CD14-positive monocyte (primary cell): ENCODE measurements at regions not wholly inside any gene's neighbourhood (a gene's known extent, or its start where the extent isn't known, plus 50 kb on each side); places are given as distances from the start of the nearest gene placed in this dataset.

Source experiments
- DNase-seq, 3 donors: peaks; one replicate each; pipeline ENCODE4 v3.0.0-alpha.2; 2011 to 2022
- H2AFZ ChIP-seq: 2 replicates; pipeline ENCODE4 v1.6.0; 2012; ENCODE audit warnings: mild to moderate bottlenecking, low read depth, low read length, inconsistent platforms; ENCODE audit not compliant: insufficient read depth, poor library complexity, severe bottlenecking
- H3K27ac ChIP-seq, 2 donors: 1 replicate in 1 of 2; 2 replicates in 1 of 2; pipeline ENCODE4 v1.5.1; 2012 to 2013; ENCODE audit warnings: low read length in 2 of 2, control low read depth in 1 of 2, inconsistent platforms in 1 of 2, low read depth in 1 of 2, mild to moderate bottlenecking in 1 of 2
- H3K27me3 ChIP-seq, 2 donors: one replicate each; pipeline versions ENCODE4 v1.6.0 to v1.6.1; 2011 to 2013; ENCODE audit warnings: low read length in 2 of 2; ENCODE audit not compliant: control insufficient read depth in 2 of 2, insufficient read depth in 2 of 2
- H3K36me3 ChIP-seq, 2 donors: replicated peaks in 1 of 2; 1 replicate in 1 of 2; 2 replicates in 1 of 2; pipeline versions ENCODE4 v1.5.1 to v1.6.1; 2012 to 2013; ENCODE audit warnings: low read length in 2 of 2, control low read depth in 1 of 2, inconsistent platforms in 1 of 2, mild to moderate bottlenecking in 1 of 2; ENCODE audit not compliant: insufficient read depth in 2 of 2, control insufficient read depth in 1 of 2
- H3K4me1 ChIP-seq, 2 donors: 1 replicate in 1 of 2; 2 replicates in 1 of 2; pipeline versions ENCODE4 v1.5.1 to v1.6.1; 2012 to 2013; ENCODE audit warnings: low read length in 2 of 2, control low read depth in 1 of 2, inconsistent platforms in 1 of 2, mild to moderate bottlenecking in 1 of 2, moderate library complexity in 1 of 2; ENCODE audit not compliant: insufficient read depth in 2 of 2, control insufficient read depth in 1 of 2
- H3K4me2 ChIP-seq: replicated peaks from 2 replicates; pipeline ENCODE3; 2012; ENCODE audit warnings: low read length, moderate library complexity, mild to moderate bottlenecking; ENCODE audit not compliant: poor library complexity, severe bottlenecking; ENCODE audit errors: extremely low read depth
- H3K4me3 ChIP-seq, 3 experiments: fragments of 200-600 bp in 1 of 3; sonication (generic) in 1 of 3; replicated peaks in 1 of 3; 1 replicate in 2 of 3; 2 replicates in 1 of 3; pipeline ENCODE4 v1.5.1; 2011 to 2013; ENCODE audit warnings: low read length in 3 of 3, mild to moderate bottlenecking in 3 of 3, control low read depth in 2 of 3, low read depth in 2 of 3, inconsistent platforms in 1 of 3, moderate library complexity in 1 of 3
- H3K79me2 ChIP-seq: 2 replicates; pipeline ENCODE4 v1.6.0; 2012; ENCODE audit warnings: mild to moderate bottlenecking, control low read depth, inconsistent platforms, low read length, moderate library complexity; ENCODE audit not compliant: insufficient read depth
- H3K9ac ChIP-seq: 2 replicates; pipeline ENCODE4 v1.6.0; 2017; ENCODE audit warnings: low read length, mild to moderate bottlenecking; ENCODE audit not compliant: insufficient read depth, poor library complexity, severe bottlenecking
- H3K9me3 ChIP-seq, 2 donors: replicated peaks in 1 of 2; 1 replicate in 1 of 2; 2 replicates in 1 of 2; pipeline versions ENCODE4 v1.5.1 to v1.6.1; 2012 to 2013; ENCODE audit warnings: low read length in 2 of 2, control low read depth in 1 of 2; ENCODE audit not compliant: control insufficient read depth in 1 of 2, insufficient read depth in 1 of 2
- H4K20me1 ChIP-seq: 2 replicates; pipeline ENCODE4 v1.6.0; 2012; ENCODE audit warnings: mild to moderate bottlenecking, low read length, control low read depth, moderate library complexity; ENCODE audit not compliant: insufficient read depth
- H3K27ac Mint-ChIP-seq, 7 donors: one replicate each; pipeline ENCODE4 v1.8.0; 2020; ENCODE audit warnings: mild to moderate bottlenecking in 7 of 7, mixed read lengths in 7 of 7, moderate library complexity in 6 of 7, inconsistent platforms in 2 of 7
- H3K27me3 Mint-ChIP-seq, 3 donors: one replicate each; pipeline ENCODE4 v1.8.0; 2021 to 2022; ENCODE audit warnings: low read depth in 3 of 3, mild to moderate bottlenecking in 3 of 3, mixed read lengths in 3 of 3, moderate library complexity in 3 of 3, inconsistent platforms in 1 of 3
- H3K36me3 Mint-ChIP-seq, 2 donors: one replicate each; pipeline ENCODE4 v1.8.0; 2020; ENCODE audit warnings: mixed read lengths in 2 of 2, inconsistent platforms in 1 of 2, mild to moderate bottlenecking in 1 of 2
- H3K4me1 Mint-ChIP-seq: one replicate; pipeline ENCODE4 v1.8.0; 2020; ENCODE audit warnings: mild to moderate bottlenecking, mixed read lengths
- H3K4me3 Mint-ChIP-seq, 2 donors: one replicate each; pipeline ENCODE4 v1.8.0; 2020; ENCODE audit warnings: mild to moderate bottlenecking in 2 of 2, mixed read lengths in 2 of 2, moderate library complexity in 1 of 2
- H3K9me3 Mint-ChIP-seq, 7 donors: one replicate each; pipeline ENCODE4 v1.8.0; 2020 to 2022; ENCODE audit warnings: mixed read lengths in 7 of 7, mild to moderate bottlenecking in 6 of 7, moderate library complexity in 6 of 7, inconsistent platforms in 2 of 7
- CTCF ChIP-seq: fragments of 200-600 bp; IDR thresholded peaks from one replicate; pipeline ENCODE4 v1.8.0; 2022; ENCODE audit warnings: antibody characterized with exemption, mild to moderate bottlenecking
- WGBS: methylation state at CpG from one replicate; pipeline ENCODE4 v1.1.5; 2013; ENCODE audit warnings: missing lambda C conversion rate; ENCODE audit not compliant: insufficient coverage; 5-methylcytosine and 5-hydroxymethylcytosine counted together
- intact Hi-C, 2 donors: fragments of 100-400 bp; cut with micrococcal nuclease; formaldehyde crosslinking; loops; one replicate each; pipeline versions ENCODE4 v1.15.0 to v1.15.1; 2023

- H3K4me1 Mint-ChIP-seq: peaks cover 6% of the 10 kb centered on the region
- Histone ChIP-seq H3K36me3 (no peaks in the 10 kb centered on the region), H4K20me1 (no peaks in the 10 kb centered on the region), H3K9ac (no peak overlapping the region), H3K79me2 (no peaks in the 10 kb centered on the region), H3K27me3 (peaks cover 27 to 44% of the 10 kb centered on the region in 2 donors), H2AFZ (no peak overlapping the region), H3K4me2 (no peak overlapping the region), H3K4me1 (no peaks in the 10 kb centered on the region), H3K9me3 (no peaks in the 10 kb centered on the region), H3K27ac (no peak overlapping the region), H3K4me3 (no peak overlapping the region)
- no peak overlapping the region for H3K27ac Mint-ChIP-seq
- H3K27me3 Mint-ChIP-seq: peaks cover 12 to 39% (median 22%) of the 10 kb centered on the region in 3 donors
- DNase-seq: no peak
- TF ChIP-seq CTCF: no peak
- H3K4me3 Mint-ChIP-seq: no peak overlapping the region
- no peaks in the 10 kb centered on the region for H3K36me3 Mint-ChIP-seq
- peaks cover 0 to 3% (median 2%) of the 10 kb centered on the region in 7 donors for H3K9me3 Mint-ChIP-seq
- 86% methylated on average over 4 of the region's 6 CpGs for WGBS
- intact Hi-C loops: no loop called here
Observed at GRCh38 chr7:25965405-25966123, 186.4 kb upstream of the NFE2L3 start.

GRCh38 chr7:25966469-25966868, 185.5 kb upstream of the NFE2L3 start:
- no peaks in the 10 kb centered on the region for H3K36me3 Mint-ChIP-seq
- H3K4me3 ChIP-seq: no peak overlapping the region
- H3K36me3 ChIP-seq: no peaks in the 10 kb centered on the region
- no peaks in the 10 kb centered on the region for H3K79me2 ChIP-seq
- no peak overlapping the region for H3K9ac ChIP-seq
- no peak for TF ChIP-seq CTCF
- H3K4me1 ChIP-seq: no peaks in the 10 kb centered on the region
- no peaks in the 10 kb centered on the region for H3K9me3 ChIP-seq
- H3K27ac ChIP-seq: no peak overlapping the region
- H3K4me3 Mint-ChIP-seq: peak overlapping the region in 1 of 2 donors; percentile 51
- intact Hi-C loops: no loop called here
- no peak overlapping the region for H3K4me2 ChIP-seq
- H3K27ac Mint-ChIP-seq: peak overlapping the region in 1 of 7 donors; percentile 21
- H3K27me3 ChIP-seq: peaks cover 24 to 45% of the 10 kb centered on the region in 2 donors
- no peak for DNase-seq
- H3K4me1 Mint-ChIP-seq: peaks cover 6% of the 10 kb centered on the region
- no peak overlapping the region for H2AFZ ChIP-seq
- peaks cover 0 to 3% (median 0%) of the 10 kb centered on the region in 7 donors for H3K9me3 Mint-ChIP-seq
- H3K27me3 Mint-ChIP-seq: peaks cover 9 to 38% (median 19%) of the 10 kb centered on the region in 3 donors
- H4K20me1 ChIP-seq: no peaks in the 10 kb centered on the region
